Activated naive CD8-positive, alpha-beta T cell treated with anti-CD3 and anti-CD28 coated beads, Interleukin-2, amount 50 U/mL, for 24 hours (primary cell): ENCODE measurements at regions not wholly inside any gene's neighbourhood (a gene's known extent, or its start where the extent isn't known, plus 50 kb on each side); places are given as distances from the start of the nearest gene placed in this dataset.
A peak's percentile ranks its signal among the peaks of the same experiment; 100 is the strongest.

Experiments
- ATAC-seq: fragments of 150-1000 bp; cut with Tn5 transposase; one replicate; pipeline ENCODE4 v1.10.0; 2021
- DNase-seq: peaks from one replicate; pipeline ENCODE4 v3.0.0; 2021
- H3K27ac Mint-ChIP-seq: one replicate; pipeline ENCODE4 v1.8.0; 2021; ENCODE audit warnings: mild to moderate bottlenecking, mixed read lengths
- H3K27me3 Mint-ChIP-seq: one replicate; pipeline ENCODE4 v1.8.0; 2021; ENCODE audit warnings: mixed read lengths
- H3K36me3 Mint-ChIP-seq: one replicate; pipeline ENCODE4 v1.8.0; 2021; ENCODE audit warnings: low read depth, mixed read lengths
- H3K4me1 Mint-ChIP-seq: one replicate; pipeline ENCODE4 v1.8.0; 2021; ENCODE audit warnings: mixed read lengths
- H3K4me3 Mint-ChIP-seq: one replicate; pipeline ENCODE4 v1.8.0; 2021; ENCODE audit warnings: mild to moderate bottlenecking, moderate library complexity, mixed read lengths
- H3K9me3 Mint-ChIP-seq: one replicate; pipeline ENCODE4 v1.8.0; 2021; ENCODE audit warnings: mixed read lengths

GRCh38 chr5:126369995-126370731 lies 53.0 kb upstream of the GRAMD2B start:
- DNase-seq (no peak), ATAC-seq (no peak)
- peaks cover 17% of the 10 kb centered on the region for H3K4me1 Mint-ChIP-seq
- no peak overlapping the region for H3K4me3 Mint-ChIP-seq
- no peaks in the 10 kb centered on the region for H3K9me3 Mint-ChIP-seq
- H3K27ac Mint-ChIP-seq: no peak overlapping the region
- no peaks in the 10 kb centered on the region for H3K36me3 Mint-ChIP-seq
- no peaks in the 10 kb centered on the region for H3K27me3 Mint-ChIP-seq

GRCh38 chr5:126370796-126371718 lies 52.2 kb upstream of the GRAMD2B start:
- Mint-ChIP-seq H3K9me3 (no peaks in the 10 kb centered on the region), H3K27ac (no peak overlapping the region), H3K36me3 (no peaks in the 10 kb centered on the region), H3K4me3 (no peak overlapping the region), H3K27me3 (no peaks in the 10 kb centered on the region), H3K4me1 (peaks cover 17% of the 10 kb centered on the region)
- no peak for DNase-seq
- ATAC-seq: no peak

- no peak overlapping the region for H3K4me3 Mint-ChIP-seq
Observed at GRCh38 chr5:126373375-126374108, 49.7 kb upstream of the GRAMD2B start.

More at GRCh38 chr5:126373375-126374108, 49.7 kb upstream of the GRAMD2B start:
- no peaks in the 10 kb centered on the region for H3K9me3 Mint-ChIP-seq
- H3K27ac Mint-ChIP-seq: peak overlapping the region; percentile 37
- DNase-seq (no peak), ATAC-seq (peak; percentile 95)
- H3K4me1 Mint-ChIP-seq: peaks cover 17% of the 10 kb centered on the region
- H3K27me3 Mint-ChIP-seq: no peaks in the 10 kb centered on the region
- H3K36me3 Mint-ChIP-seq: no peaks in the 10 kb centered on the region
